Renal cortical epithelial cell (primary cell): ENCODE measurements at regions not wholly inside any gene's neighbourhood (a gene's known extent, or its start where the extent isn't known, plus 50 kb on each side); places are given as distances from the start of the nearest gene placed in this dataset.

Experiments
- DNase-seq: peaks from one replicate; pipeline ENCODE4 v3.0.0-alpha.2; 2011; ENCODE audit warnings: low read depth

DNA sequence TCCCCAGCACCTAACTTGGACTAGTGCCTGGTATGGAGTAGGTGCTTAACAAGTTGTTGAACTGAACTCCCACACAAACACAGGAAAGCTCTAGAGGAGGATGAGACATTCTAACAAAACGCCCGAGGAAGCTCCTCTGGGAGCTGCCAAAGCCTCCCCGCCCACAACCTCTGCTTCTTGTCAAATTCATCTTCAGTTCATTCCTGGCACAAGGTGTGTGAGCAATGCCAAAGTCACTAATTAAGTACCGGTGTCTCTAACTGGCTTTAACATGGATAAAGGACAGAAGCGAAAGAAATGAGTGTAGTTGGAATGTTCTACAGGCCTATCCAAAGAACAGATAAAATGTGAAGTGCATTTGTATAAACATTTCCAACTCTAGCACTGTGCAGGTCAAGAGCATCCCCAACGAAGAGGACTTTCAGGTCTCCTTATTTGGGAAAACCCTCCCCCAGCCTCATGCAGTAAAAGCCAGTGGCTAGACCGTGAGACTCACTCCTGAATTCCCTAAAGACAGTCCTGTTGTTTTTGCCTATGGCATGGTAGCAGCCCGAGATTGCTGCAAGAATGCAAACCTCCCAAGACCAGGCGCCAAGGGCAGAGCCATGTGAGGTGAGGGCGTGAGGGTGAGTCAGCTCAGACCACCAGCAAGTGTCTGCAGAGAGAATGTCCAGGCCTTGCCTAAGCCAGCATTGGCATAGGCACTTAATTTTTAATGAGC lies 72.2 kb upstream of the KLF3 start:
- peak; percentile 81 for DNase-seq

DNA sequence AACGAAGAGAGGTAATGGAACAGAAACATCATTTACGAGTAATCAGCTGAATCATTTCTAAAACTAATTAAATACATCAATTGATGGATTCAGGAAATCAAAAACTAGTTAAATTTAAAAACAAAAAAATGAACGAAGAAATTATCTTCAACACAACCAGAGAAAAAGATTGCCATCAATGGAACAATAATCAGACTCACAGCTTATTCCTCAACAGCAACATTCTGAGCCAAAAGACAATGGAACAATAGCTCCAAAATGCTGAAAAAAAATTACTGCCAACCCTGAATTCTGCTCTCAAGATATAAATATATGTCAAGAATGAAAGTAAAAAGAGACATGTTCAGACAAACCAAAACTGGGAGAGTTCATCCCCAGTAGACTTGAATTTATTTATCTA lies 65.5 kb upstream of the KLF3 start:
- DNase-seq, result no peak

DNA sequence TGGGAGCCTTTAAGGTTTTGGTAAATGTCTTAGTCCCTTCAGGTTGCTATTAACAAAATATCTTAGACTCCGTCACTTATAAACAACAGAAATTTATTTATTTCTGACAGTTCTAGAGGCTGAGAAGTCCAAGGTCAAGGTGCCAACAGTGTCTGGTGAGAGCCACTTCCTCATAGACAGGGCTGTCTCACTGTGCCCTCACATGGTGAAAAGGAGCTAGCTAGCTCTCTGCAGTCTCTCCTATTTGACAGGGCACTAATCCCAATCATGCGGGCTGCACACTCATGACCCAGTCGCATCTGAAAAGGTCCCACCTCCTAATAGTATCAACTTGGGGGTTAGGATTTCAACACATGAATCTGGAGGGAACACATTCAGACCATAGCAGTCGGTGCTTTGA lies 63.4 kb upstream of the KLF3 start:
- DNase-seq, result no peak

DNA sequence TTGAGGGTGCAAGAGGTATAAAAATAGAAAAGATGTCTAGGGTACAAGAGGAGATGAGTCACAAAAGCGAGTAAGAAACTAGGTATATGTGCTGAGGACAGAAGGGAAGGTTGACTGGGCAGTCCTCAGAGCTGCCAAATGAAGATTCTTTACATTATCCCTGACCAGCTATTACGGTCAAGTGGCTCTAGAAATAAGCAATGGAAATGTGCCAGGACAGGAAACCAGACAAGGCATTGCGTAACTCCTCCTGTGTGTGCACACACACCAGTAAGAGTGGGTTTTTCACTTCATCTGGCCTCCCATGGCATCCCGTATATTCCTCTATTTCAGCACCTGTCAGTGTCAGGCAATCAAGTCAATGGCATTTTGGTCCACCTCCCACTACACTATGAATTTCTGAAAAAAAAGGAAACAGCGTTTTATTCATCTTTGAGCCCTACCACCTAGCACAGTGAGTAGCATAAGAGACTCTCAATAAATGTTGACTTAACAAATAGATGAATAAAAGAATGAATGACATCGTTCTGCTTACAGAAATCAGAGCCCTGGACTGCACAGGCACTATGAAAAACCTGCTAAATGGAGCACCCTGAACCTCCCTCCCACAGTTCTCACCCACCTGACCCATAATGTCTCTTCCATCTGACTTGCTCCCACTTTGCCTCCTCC lies 62.6 kb upstream of the KLF3 start:
- DNase-seq, result peak; percentile 70

DNA sequence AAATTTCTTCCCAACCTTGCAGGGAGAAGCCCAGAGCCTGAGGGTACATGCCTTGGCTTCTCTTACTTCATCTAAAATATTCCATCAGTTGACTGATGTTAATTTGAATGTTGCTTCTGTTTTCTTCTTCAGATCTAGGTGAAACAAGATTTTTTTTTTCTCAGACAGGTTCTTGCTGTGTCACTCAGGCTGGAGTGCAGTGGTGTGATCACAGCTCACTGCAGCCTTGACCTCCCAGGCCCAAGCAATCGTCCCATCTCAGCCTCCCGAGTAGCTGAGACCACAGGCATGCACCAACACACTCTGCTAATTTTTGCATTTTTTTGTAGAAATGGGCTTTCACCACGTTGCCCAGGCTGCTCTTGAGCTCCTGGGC lies 62.1 kb upstream of the KLF3 start:
- no peak for DNase-seq

DNA sequence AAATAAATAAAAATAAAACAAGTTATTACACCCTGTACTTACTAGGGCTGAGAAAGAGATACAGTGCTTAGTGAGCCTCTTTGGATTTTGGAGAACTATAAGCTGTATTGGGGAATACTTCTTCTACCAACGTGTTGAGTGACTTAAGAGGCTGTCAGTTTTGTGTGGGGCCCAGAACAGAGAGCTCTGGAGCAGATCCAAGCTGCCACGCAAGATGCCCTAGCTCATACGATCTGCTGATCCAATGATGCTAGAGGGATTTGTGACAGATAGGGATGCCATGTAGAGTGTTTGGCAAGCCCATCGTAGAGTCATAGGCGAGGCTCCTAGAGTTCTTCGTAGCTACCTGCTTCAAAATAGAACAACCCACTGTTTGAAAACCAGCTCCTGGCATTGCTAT lies 60.3 kb upstream of the KLF3 start:
- no peak for DNase-seq

DNA sequence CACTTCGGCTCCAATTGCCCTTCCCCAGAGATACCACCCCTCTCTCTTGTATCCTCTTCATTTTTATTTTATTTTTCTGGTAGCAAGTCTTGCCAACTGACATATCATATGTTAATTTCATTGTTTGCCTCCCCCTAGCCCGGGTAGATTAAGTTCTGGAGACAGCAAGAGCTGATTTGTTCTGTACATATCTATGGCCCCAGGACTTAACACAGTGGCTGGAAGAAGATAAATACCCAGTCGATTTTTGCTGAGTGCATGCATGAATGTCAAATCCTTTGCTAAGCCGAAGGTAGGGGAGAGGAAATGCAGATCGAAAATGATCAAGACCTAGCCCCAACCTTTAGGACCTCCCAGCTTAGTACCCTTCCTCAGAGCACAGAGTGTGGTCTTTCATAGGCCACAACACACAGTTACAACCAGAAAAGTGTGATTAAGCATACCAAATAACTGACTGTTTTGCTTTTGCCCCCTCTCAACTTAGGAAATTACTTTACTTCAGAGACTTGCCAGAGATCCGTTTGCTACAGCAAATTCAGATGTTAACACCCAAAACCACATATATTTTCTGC lies 58.7 kb upstream of the KLF3 start:
- no peak for DNase-seq

DNA sequence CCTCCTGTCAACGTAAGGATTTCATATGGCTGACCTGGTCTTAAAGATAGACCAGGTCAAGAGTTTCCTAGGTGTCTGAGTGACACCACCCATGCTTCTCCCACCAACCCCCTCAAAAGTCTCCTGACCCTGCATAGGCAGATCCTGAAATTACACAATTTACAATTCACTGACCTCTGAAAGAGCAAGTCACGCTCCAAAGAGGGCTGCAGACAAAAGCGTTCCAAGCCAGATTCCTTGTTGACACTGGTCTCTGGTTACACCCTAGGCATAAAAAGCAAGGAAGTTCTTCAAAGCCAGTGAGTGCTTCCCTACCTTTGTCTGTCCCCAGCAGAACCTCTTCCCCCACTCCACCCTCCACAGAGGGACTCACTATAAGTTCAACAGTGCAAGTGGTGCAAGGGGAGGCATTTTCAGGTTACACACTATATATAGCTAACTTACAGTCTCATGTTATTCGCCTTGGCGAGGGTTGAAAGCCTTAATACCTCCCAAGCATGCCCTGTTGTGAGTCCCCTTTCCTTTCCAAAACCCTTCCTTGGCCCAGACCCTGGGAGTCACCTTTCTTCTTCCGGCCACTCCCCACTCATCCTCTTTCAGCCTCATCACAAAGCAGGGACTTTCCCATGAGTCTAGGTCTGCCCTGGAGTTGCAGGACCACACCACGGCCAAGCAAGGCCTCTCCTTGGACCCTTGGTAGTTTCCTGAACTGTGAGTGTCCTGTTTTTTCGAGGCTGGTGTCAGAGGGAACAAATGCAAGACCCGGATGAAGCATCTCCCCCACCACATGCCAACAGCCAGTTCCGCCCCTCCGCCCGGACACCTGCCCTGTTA lies 58.0 kb upstream of the KLF3 start:
- peak; percentile 61 for DNase-seq

DNA sequence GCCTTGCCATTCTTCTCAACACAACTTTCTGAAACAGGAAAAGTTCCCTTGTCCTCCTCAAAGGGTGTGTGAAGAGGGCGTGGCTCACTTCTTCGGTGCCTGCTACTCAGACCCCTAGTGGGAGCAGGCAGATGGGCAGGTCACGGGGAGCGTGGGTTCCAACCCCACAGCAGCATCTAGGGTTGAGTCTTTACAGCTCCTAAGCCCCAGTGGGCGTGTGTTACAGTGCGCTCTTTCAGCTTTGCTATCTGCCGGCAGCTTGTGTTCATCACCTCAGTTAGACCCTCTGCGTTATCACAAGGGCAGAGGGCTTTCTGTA lies 57.5 kb upstream of the KLF3 start:
- no peak for DNase-seq

DNA sequence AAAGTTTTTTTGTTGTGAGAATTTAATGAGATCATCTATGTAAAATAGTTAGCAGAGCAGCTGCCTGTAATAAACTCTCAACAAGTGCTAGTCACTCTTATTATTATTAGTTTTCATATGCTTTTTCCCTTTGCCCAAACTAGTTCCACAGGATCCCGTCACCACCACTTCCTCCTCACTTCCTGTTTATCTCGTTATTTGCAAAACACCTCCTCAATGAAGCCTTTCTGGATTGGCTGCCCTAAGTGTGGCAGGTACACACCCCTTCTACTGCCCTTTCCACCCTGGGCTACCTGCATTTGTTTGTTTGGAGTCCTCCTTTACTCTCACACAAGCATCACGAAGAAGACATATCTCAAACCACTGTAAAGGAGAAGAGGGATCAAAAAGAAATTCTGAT lies 54.4 kb upstream of the KLF3 start:
- DNase-seq, result no peak

DNA sequence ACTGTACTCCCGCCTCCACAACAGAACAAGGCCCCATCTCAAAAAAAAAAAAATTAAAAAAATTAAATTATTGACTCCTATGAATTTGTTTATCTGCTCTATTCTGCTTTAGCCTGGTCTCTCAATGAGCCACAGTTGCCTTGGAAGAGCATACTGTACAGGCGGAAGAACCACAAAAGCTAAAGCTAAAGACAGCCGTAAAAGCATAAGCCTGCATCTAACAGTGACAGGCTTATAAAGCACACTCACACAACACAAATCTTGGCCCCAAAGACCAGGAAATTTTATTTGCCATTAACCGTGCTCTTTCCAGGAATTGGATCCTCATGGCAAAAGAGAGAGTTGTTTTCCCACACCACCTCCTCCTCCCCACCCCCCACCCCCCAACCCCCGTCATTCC lies 53.5 kb upstream of the KLF3 start:
- no peak for DNase-seq

DNA sequence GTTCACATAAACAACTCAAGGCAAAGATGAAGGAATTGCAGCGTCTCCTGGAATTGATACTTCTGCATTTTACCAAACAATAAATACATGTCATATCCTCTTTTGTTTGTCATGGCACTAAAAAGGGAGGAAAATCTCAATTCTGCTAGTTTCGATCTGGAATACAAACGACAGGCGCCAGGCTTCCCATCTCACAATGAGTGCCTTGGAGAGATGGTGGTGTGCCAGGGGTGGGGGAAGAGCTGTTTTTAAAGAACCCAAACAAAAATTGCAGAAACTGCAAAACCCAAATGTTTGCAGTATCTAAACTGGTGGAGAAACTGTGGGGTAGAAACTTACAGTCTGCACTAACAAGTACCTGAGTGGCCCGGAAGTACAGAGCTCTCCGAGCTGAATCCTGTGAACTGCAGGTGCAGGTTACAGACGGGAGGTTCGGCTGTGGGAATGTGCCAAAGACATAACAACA lies 53.0 kb upstream of the KLF3 start:
- DNase-seq, result no peak

DNA sequence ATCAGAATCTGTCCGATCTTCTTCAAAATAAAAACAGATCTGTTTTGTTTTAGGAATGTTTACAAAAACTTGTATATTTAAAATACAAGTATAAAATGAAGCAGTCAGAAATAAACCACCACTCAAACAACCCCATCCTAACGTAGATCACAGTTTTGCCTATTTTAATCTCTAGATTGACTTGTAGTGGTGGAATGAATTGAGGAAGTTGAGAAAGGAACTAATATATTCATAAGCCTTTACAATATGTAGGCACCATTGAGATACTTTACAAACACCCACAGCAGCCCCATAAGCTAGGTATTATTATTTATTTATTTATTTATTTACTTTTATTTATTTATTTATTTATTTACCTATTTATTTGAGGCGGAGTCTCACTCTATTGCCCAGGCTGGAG lies 52.3 kb upstream of the KLF3 start:
- no peak for DNase-seq

DNA sequence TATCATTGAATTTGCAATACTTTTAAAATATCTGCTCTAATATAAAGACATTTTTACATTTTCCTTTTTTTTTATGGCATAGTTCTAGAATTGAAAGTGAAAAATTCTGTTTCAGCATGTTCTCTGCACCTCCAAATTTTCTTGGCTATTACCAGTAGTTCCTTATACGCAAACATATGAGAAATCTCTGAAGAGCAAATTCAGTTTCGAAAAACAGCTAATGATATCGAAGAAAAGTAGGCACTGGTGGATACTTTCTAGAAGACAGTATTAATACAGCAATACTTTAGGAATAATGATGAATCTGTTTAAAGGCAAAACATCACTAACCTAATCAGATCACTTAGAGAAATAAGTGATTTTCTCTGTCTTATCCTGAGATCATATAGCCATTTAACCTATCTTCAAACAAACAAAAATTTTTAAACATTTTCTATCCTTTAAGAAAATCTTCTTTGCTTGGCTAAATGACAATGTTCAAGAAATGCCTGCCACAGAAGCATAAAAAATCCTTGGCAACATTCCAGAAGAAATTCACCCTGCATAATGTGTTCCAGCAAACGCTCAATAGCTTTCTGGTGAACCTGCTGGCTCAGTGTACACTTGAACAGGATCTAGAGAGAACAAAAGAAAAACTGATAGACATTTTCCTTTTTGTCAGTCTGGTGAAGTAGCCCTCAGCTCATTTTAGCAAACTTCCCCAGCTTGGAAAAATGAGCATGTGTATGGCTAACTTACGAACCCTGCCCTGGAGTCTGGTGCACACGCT lies 51.2 kb upstream of the KLF3 start:
- peak; percentile 65 for DNase-seq
